GM12892 (cell line): ENCODE measurements at regions not wholly inside any gene's neighbourhood (a gene's known extent, or its start where the extent isn't known, plus 50 kb on each side); places are given as distances from the start of the nearest gene placed in this dataset.

Experiments used
- POLR2A ChIP-seq: IDR thresholded peaks from 2 replicates; pipeline ENCODE4 v1.6.1; 2011; ENCODE audit warnings: low read depth, low read length, control low read depth
- POLR2AphosphoS5 ChIP-seq: IDR thresholded peaks from 2 replicates; pipeline ENCODE4 v1.6.1; 2011; ENCODE audit warnings: low read depth, low read length, control low read depth
- TAF1 ChIP-seq: IDR thresholded peaks from 2 replicates; pipeline ENCODE4 v1.6.1; 2011; ENCODE audit warnings: low read depth, mild to moderate bottlenecking, control low read depth, low read length, borderline replicate concordance

GRCh38 chr17:72414032-72414396 is 293.2 kb downstream of the SOX9 start:
- TF ChIP-seq POLR2AphosphoS5 (no peak), POLR2A (no peak), TAF1 (no peak)
